Suprapubic skin (tissue), 4 donors: ENCODE measurements at regions not wholly inside any gene's neighbourhood (a gene's known extent, or its start where the extent isn't known, plus 50 kb on each side); places are given as distances from the start of the nearest gene placed in this dataset.

Experiments used
- DNase-seq, 2 donors: peaks; one replicate each; pipeline ENCODE4 v3.0.0-alpha.2; 2019; ENCODE audit warnings: low spot score in 2 of 2
- H3K27ac ChIP-seq: fragments of 200-600 bp; sonication (generic); one replicate; pipeline ENCODE4 v1.5.1; 2019
- H3K27me3 ChIP-seq: fragments of 200-600 bp; sonication (generic); one replicate; pipeline ENCODE4 v1.5.1; 2019
- H3K36me3 ChIP-seq: fragments of 200-600 bp; sonication (generic); one replicate; pipeline ENCODE4 v1.5.1; 2019
- H3K4me1 ChIP-seq: fragments of 200-600 bp; sonication (generic); one replicate; pipeline ENCODE4 v1.5.1; 2019
- H3K4me3 ChIP-seq: fragments of 200-600 bp; sonication (generic); one replicate; pipeline ENCODE4 v1.5.1; 2019; ENCODE audit warnings: mild to moderate bottlenecking
- H3K9me3 ChIP-seq: fragments of 200-600 bp; sonication (generic); one replicate; pipeline ENCODE4 v1.5.1; 2019
- CTCF ChIP-seq, 2 donors: fragments of 200-600 bp in 1 of 2; fragments of 450-650 bp in 1 of 2; sonication (generic) in 1 of 2; IDR thresholded peaks; one replicate each; pipeline ENCODE4 v1.5.1; 2016 to 2019; ENCODE audit warnings: antibody characterized with exemption in 2 of 2, mild to moderate bottlenecking in 1 of 2, moderate library complexity in 1 of 2
- EP300 ChIP-seq: sonication (generic); formaldehyde crosslinking; IDR thresholded peaks from one replicate; pipeline ENCODE4 v1.6.1; 2017; ENCODE audit warnings: antibody characterized with exemption
- POLR2A ChIP-seq, 2 donors: fragments of 450-650 bp; IDR thresholded peaks; one replicate each; pipeline ENCODE4 v1.6.1; 2017; ENCODE audit warnings: antibody characterized with exemption in 2 of 2, mild to moderate bottlenecking in 2 of 2, moderate library complexity in 2 of 2
- POLR2AphosphoS5 ChIP-seq, 3 donors: sonication (generic); formaldehyde crosslinking; IDR thresholded peaks; one replicate each; pipeline ENCODE4 v1.6.1; 2017; ENCODE audit warnings: antibody characterized with exemption in 3 of 3
- WGBS: methylation state at CpG from one replicate; pipeline ENCODE4 v1.1.5; 2018; 5-methylcytosine and 5-hydroxymethylcytosine counted together

- DNase-seq: no peak
- H3K9me3 ChIP-seq: no peaks in the 10 kb centered on the region
- H3K27ac ChIP-seq: no peak overlapping the region
- no peaks in the 10 kb centered on the region for H3K4me1 ChIP-seq
- no peaks in the 10 kb centered on the region for H3K27me3 ChIP-seq
- TF ChIP-seq EP300: no peak
- TF ChIP-seq POLR2AphosphoS5 (IDR thresholded peaks at IDR 0.05): no peak
- TF ChIP-seq POLR2A (IDR thresholded peaks at IDR 0.05): no peak
- no peak for TF ChIP-seq CTCF (IDR thresholded peaks at IDR 0.05)
- 53% methylated on average over 1 of the region's 1 CpG for WGBS
- no peak overlapping the region for H3K4me3 ChIP-seq
- H3K36me3 ChIP-seq: no peaks in the 10 kb centered on the region
These were observed 324.0 kb upstream of the UBE2E3 start for GRCh38 chr2:180656455-180656847.

- Histone ChIP-seq H3K4me1 (no peaks in the 10 kb centered on the region), H3K36me3 (no peaks in the 10 kb centered on the region), H3K9me3 (no peaks in the 10 kb centered on the region), H3K27me3 (no peaks in the 10 kb centered on the region), H3K27ac (no peak overlapping the region), H3K4me3 (no peak overlapping the region)
- WGBS: 77% methylated on average over 1 of the region's 1 CpG
- TF ChIP-seq POLR2A (IDR thresholded peaks at IDR 0.05): no peak
- TF ChIP-seq CTCF (IDR thresholded peaks at IDR 0.05): no peak
- no peak for TF ChIP-seq EP300
- no peak for TF ChIP-seq POLR2AphosphoS5 (IDR thresholded peaks at IDR 0.05)
- DNase-seq: no peak
These were observed 324.5 kb upstream of the UBE2E3 start for GRCh38 chr2:180655842-180656454.

- no peaks in the 10 kb centered on the region for H3K4me1 ChIP-seq
- no peaks in the 10 kb centered on the region for H3K27me3 ChIP-seq
- no peak for TF ChIP-seq CTCF (IDR thresholded peaks at IDR 0.05)
- no peak overlapping the region for H3K27ac ChIP-seq
- WGBS: 91% methylated on average over 2 of the region's 2 CpGs
- DNase-seq: no peak
- no peak overlapping the region for H3K4me3 ChIP-seq
- no peaks in the 10 kb centered on the region for H3K36me3 ChIP-seq
- no peaks in the 10 kb centered on the region for H3K9me3 ChIP-seq
These were observed 325.0 kb upstream of the UBE2E3 start for GRCh38 chr2:180655393-180655792.

GRCh38 chr2:180653481-180653880 lies 326.9 kb upstream of the UBE2E3 start:
- H3K4me1 ChIP-seq: no peaks in the 10 kb centered on the region
- no peak for TF ChIP-seq EP300
- no peak for TF ChIP-seq CTCF (IDR thresholded peaks at IDR 0.05)
- no peak for TF ChIP-seq POLR2A (IDR thresholded peaks at IDR 0.05)
- TF ChIP-seq POLR2AphosphoS5 (IDR thresholded peaks at IDR 0.05): no peak
- no peak overlapping the region for H3K27ac ChIP-seq
- no peaks in the 10 kb centered on the region for H3K9me3 ChIP-seq
- no peak overlapping the region for H3K4me3 ChIP-seq
- no peaks in the 10 kb centered on the region for H3K36me3 ChIP-seq
- no peaks in the 10 kb centered on the region for H3K27me3 ChIP-seq
- DNase-seq: no peak

- no peak overlapping the region for H3K4me3 ChIP-seq
- no peaks in the 10 kb centered on the region for H3K36me3 ChIP-seq
- H3K4me1 ChIP-seq: no peaks in the 10 kb centered on the region
- H3K27me3 ChIP-seq: no peaks in the 10 kb centered on the region
- TF ChIP-seq POLR2A (IDR thresholded peaks at IDR 0.05) (no peak), EP300 (no peak), CTCF (IDR thresholded peaks at IDR 0.05) (no peak), POLR2AphosphoS5 (IDR thresholded peaks at IDR 0.05) (no peak)
- no peaks in the 10 kb centered on the region for H3K9me3 ChIP-seq
- H3K27ac ChIP-seq: no peak overlapping the region
- DNase-seq: no peak
These were observed 327.6 kb upstream of the UBE2E3 start for GRCh38 chr2:180652794-180653193.
